H1 (cell line): ENCODE measurements at regions not wholly inside any gene's neighbourhood (a gene's known extent, or its start where the extent isn't known, plus 50 kb on each side); places are given as distances from the start of the nearest gene placed in this dataset.

Experiments
- CTCF ChIA-PET: fragments of 300-600 bp; sonication (Branson Sonifier 250); formaldehyde crosslinking; loops from one replicate; lab custom pipeline; 2021; ENCODE audit not compliant: partially characterized antibody; lab: Charles Lee
- POLR2A ChIA-PET: fragments of 300-600 bp; sonication (Branson Sonifier 250); formaldehyde crosslinking; loops from one replicate; lab custom pipeline; 2021; ENCODE audit warnings: inconsistent platforms; ENCODE audit not compliant: partially characterized antibody; lab: Charles Lee
- DNase-seq, 2 experiments: peaks; one replicate each; pipeline versions ENCODE4 v3.0.0 to v3.0.0-alpha.2; 2010 to 2022; ENCODE audit warnings: low spot score in 2 of 2, low read depth in 1 of 2, mixed read lengths in 1 of 2
- FAIRE-seq: peaks from 2 replicates; lab custom pipeline; 2011; peaks lifted over from hg19 to GRCh38; lab: Jason Lieb, UNC
- H2AFZ ChIP-seq: 2 replicates; pipeline ENCODE4 v1.8.1; 2012; ENCODE audit warnings: low read length, inconsistent platforms
- H2AK5ac ChIP-seq: 2 replicates; pipeline ENCODE4 v1.6.1; 2013; ENCODE audit warnings: low read depth, low read length
- H2BK120ac ChIP-seq: replicated peaks from 2 replicates; pipeline ENCODE3; 2013; ENCODE audit warnings: low read depth, low read length, inconsistent platforms
- H2BK12ac ChIP-seq: 2 replicates; pipeline ENCODE4 v1.6.1; 2013; ENCODE audit warnings: low read depth, low read length
- H2BK15ac ChIP-seq: 2 replicates; pipeline ENCODE4 v1.6.1; 2013; ENCODE audit warnings: low read length
- H2BK20ac ChIP-seq: 2 replicates; pipeline ENCODE4 v1.6.1; 2013; ENCODE audit warnings: low read length
- H2BK5ac ChIP-seq: 2 replicates; pipeline ENCODE4 v1.6.1; 2013; ENCODE audit warnings: low read depth, low read length
- H3K14ac ChIP-seq: 2 replicates; pipeline ENCODE4 v1.6.1; 2013; ENCODE audit warnings: inconsistent platforms; ENCODE audit not compliant: insufficient read length
- H3K18ac ChIP-seq: 2 replicates; pipeline ENCODE4 v1.6.1; 2013; ENCODE audit warnings: low read length; ENCODE audit errors: extremely low read depth
- H3K23ac ChIP-seq: 2 replicates; pipeline ENCODE4 v1.6.1; 2013; ENCODE audit warnings: inconsistent platforms; ENCODE audit not compliant: insufficient read length
- H3K23me2 ChIP-seq: 2 replicates; pipeline ENCODE4 v1.6.1; 2013; ENCODE audit warnings: low read depth, low read length
- H3K27ac ChIP-seq: 2 replicates; pipeline ENCODE4 v1.6.1; 2011; ENCODE audit warnings: low read depth, low read length, inconsistent platforms
- H3K27me3 ChIP-seq, 4 experiments: replicated peaks in 1 of 4; 1 replicate in 1 of 4; 2 replicates in 3 of 4; pipeline versions ENCODE4 v1.6.1 to v1.8.1; 2011 to 2013; ENCODE audit warnings: low read length in 3 of 4, mild to moderate bottlenecking in 3 of 4, inconsistent platforms in 2 of 4, mixed read lengths in 2 of 4, moderate library complexity in 1 of 4; ENCODE audit not compliant: control insufficient read depth in 3 of 4, insufficient read depth in 3 of 4; ENCODE audit errors: extremely low read depth in 1 of 4
- H3K36me3 ChIP-seq, 4 experiments: 2 replicates each; pipeline versions ENCODE4 v1.6.1 to v1.8.1; 2011 to 2013; ENCODE audit warnings: mild to moderate bottlenecking in 4 of 4, low read length in 3 of 4, moderate library complexity in 2 of 4, control low read depth in 1 of 4, inconsistent platforms in 1 of 4; ENCODE audit not compliant: insufficient read depth in 4 of 4, control insufficient read depth in 2 of 4
- H3K4ac ChIP-seq: replicated peaks from 2 replicates; pipeline ENCODE3; 2013; ENCODE audit warnings: low read length, low read depth, mixed read lengths, inconsistent platforms; ENCODE audit not compliant: insufficient read length
- H3K4me1 ChIP-seq, 4 experiments: replicated peaks in 1 of 4; 1 replicate in 1 of 4; 2 replicates in 3 of 4; pipeline versions ENCODE4 v1.6.1 to v1.8.1; 2011 to 2013; ENCODE audit warnings: low read length in 3 of 4, inconsistent platforms in 2 of 4, mixed read lengths in 1 of 4; ENCODE audit not compliant: insufficient read depth in 4 of 4, control insufficient read depth in 3 of 4
- H3K4me2 ChIP-seq, 2 experiments: 2 replicates each; pipeline versions ENCODE4 v1.6.1 to v1.8.1; 2011 to 2013; ENCODE audit warnings: low read depth in 2 of 2, low read length in 2 of 2, control low read depth in 1 of 2, inconsistent platforms in 1 of 2, mild to moderate bottlenecking in 1 of 2; ENCODE audit not compliant: insufficient read depth in 1 of 2
- H3K4me3 ChIP-seq, 4 experiments: fragments of 200-600, 300-600 bp in 1 of 4; sonication (generic), shearing (Covaris generic), sonication (Bioruptor Twin) in 1 of 4; 2 replicates each; pipeline versions ENCODE4 v1.5.1 to v1.8.1; 2011 to 2016; ENCODE audit warnings: low read length in 4 of 4, low read depth in 3 of 4, control low read depth in 2 of 4, inconsistent platforms in 2 of 4, mild to moderate bottlenecking in 2 of 4, mixed read lengths in 1 of 4, moderate library complexity in 1 of 4; ENCODE audit not compliant: insufficient read depth in 2 of 4; ENCODE audit errors: extremely low read depth in 1 of 4
- H3K56ac ChIP-seq: replicated peaks from 2 replicates; pipeline ENCODE3; 2013; ENCODE audit warnings: low read depth, mild to moderate bottlenecking, mixed read lengths, low read length, inconsistent platforms; ENCODE audit not compliant: insufficient read length
- H3K79me1 ChIP-seq: 2 replicates; pipeline ENCODE4 v1.6.1; 2013; ENCODE audit warnings: low read depth, low read length, control low read depth
- H3K79me2 ChIP-seq, 2 experiments: 2 replicates each; pipeline versions ENCODE4 v1.6.1 to v1.8.1; 2012 to 2013; ENCODE audit warnings: low read length in 2 of 2, mild to moderate bottlenecking in 2 of 2, inconsistent platforms in 1 of 2; ENCODE audit not compliant: insufficient read depth in 2 of 2, control insufficient read depth in 1 of 2
- H3K9ac ChIP-seq, 4 experiments: replicated peaks in 1 of 4; 1 replicate in 1 of 4; 2 replicates in 3 of 4; pipeline versions ENCODE4 v1.6.1 to v1.8.1; 2011 to 2013; ENCODE audit warnings: low read depth in 3 of 4, low read length in 3 of 4, control low read depth in 2 of 4, mild to moderate bottlenecking in 2 of 4, moderate library complexity in 2 of 4, inconsistent platforms in 1 of 4; ENCODE audit errors: extremely low read depth in 1 of 4
- H3K9me3 ChIP-seq, 2 experiments: 2 replicates each; pipeline versions ENCODE4 v1.6.1 to v1.8.1; 2012 to 2013; ENCODE audit warnings: mild to moderate bottlenecking in 2 of 2, moderate library complexity in 2 of 2, control low read depth in 1 of 2, inconsistent platforms in 1 of 2, low read depth in 1 of 2, low read length in 1 of 2, mixed read lengths in 1 of 2; ENCODE audit not compliant: insufficient read depth in 2 of 2
- H4K20me1 ChIP-seq, 2 experiments: replicated peaks in 1 of 2; 2 replicates each; pipeline versions ENCODE3 to v1.8.1; 2011 to 2013; ENCODE audit warnings: inconsistent platforms in 2 of 2, low read length in 2 of 2, mild to moderate bottlenecking in 1 of 2; ENCODE audit not compliant: insufficient read depth in 2 of 2, control insufficient read depth in 1 of 2
- H4K5ac ChIP-seq: 2 replicates; pipeline ENCODE4 v1.6.1; 2013; ENCODE audit warnings: low read length, low read depth, mixed read lengths, inconsistent platforms; ENCODE audit not compliant: insufficient read length
- H4K8ac ChIP-seq: 2 replicates; pipeline ENCODE4 v1.8.0; 2013; ENCODE audit warnings: mild to moderate bottlenecking, moderate library complexity, low read length, inconsistent platforms; ENCODE audit not compliant: insufficient read depth; ENCODE audit errors: extremely low read depth
- H4K91ac ChIP-seq: replicated peaks from 2 replicates; pipeline ENCODE3; 2013; ENCODE audit warnings: low read length, mixed read lengths, inconsistent platforms; ENCODE audit not compliant: insufficient read length
- CHD1 ChIP-seq: IDR thresholded peaks from 2 replicates; pipeline ENCODE4 v1.6.1; 2012; ENCODE audit warnings: low read depth, low read length, improper control_type of control experiment
- E2F6 ChIP-seq: IDR thresholded peaks from 2 replicates; pipeline ENCODE4 v1.6.1; 2012; ENCODE audit warnings: inconsistent platforms
- KDM1A ChIP-seq: fragments of 200-600, 300-600 bp; sonication (generic); IDR thresholded peaks from 2 replicates; pipeline ENCODE4 v1.7.1; 2016; ENCODE audit warnings: mild to moderate bottlenecking, low read length, borderline replicate concordance
- MAFK ChIP-seq: IDR thresholded peaks from 2 replicates; pipeline ENCODE4 v1.6.1; 2012; ENCODE audit warnings: low read depth, mild to moderate bottlenecking, improper control_type of control experiment, low read length
- WGBS, 2 experiments: shearing (Covaris generic) in 1 of 2; methylation state at CpG; one replicate each; pipeline versions ENCODE4 v1.1.6 to v1.1.7; 2013 to 2015; ENCODE audit warnings: low lambda C conversion rate in 2 of 2, mixed read lengths in 2 of 2, inconsistent platforms in 1 of 2, low coverage in 1 of 2, missing lambda C conversion rate in 1 of 2; ENCODE audit not compliant: insufficient replicate concordance in 2 of 2, insufficient coverage in 1 of 2, insufficient read length in 1 of 2; ENCODE audit errors: extremely low coverage in 1 of 2, missing lambda C conversion rate in 1 of 2; 5-methylcytosine and 5-hydroxymethylcytosine counted together

- TF ChIP-seq MAFK (no peak), E2F6 (0 out of 2 replicates have a peak, but pooled peaks have one; percentile 9), CHD1 (no peak), KDM1A (no peak)
- Histone ChIP-seq H3K56ac (no peak overlapping the region), H3K4me3 (no peak overlapping the region), H2BK5ac (peak overlapping the region; percentile 68; the same call in 1 of the 2 replicates), H2BK120ac (no peak overlapping the region), H3K4me2 (0 out of 4 replicates have a peak overlapping the region, but pooled peaks of 1 of the 2 experiments have one; percentile 27), H3K18ac (peak overlapping the region; percentile 85), H2BK12ac (peak overlapping the region; percentile 98; the same call in 1 of the 2 replicates), H4K91ac (peak overlapping the region; percentile 92), H3K9ac (no peak overlapping the region), H2AK5ac (0 out of 2 replicates have a peak overlapping the region, but pooled peaks have one; percentile 3), H2BK20ac (peak overlapping the region; percentile 43; the same call in 1 of the 2 replicates), H3K36me3 (no peaks in the 10 kb centered on the region), H3K27me3 (peaks cover 0 to 26% (median 12%) of the 10 kb centered on the region in 4 experiments; a peak in 5 of 7 replicates), H3K79me2 (no peaks in the 10 kb centered on the region), H3K23me2 (peaks cover 6% of the 10 kb centered on the region; the same call in 1 of the 2 replicates), H2AFZ (no peak overlapping the region), H3K9me3 (no peaks in the 10 kb centered on the region), H3K79me1 (0 out of 2 replicates have a peak, but pooled peaks cover 2% of the 10 kb centered on the region), H4K20me1 (no peaks in the 10 kb centered on the region), H3K23ac (no peak overlapping the region), H3K4ac (peak overlapping the region; percentile 92), H3K14ac (no peak overlapping the region), H4K8ac (no peak overlapping the region), H3K4me1 (peaks cover 0 to 37% (median 6%) of the 10 kb centered on the region in 4 experiments; a peak in 4 of 7 replicates), H4K5ac (no peak overlapping the region), H3K27ac (no peak overlapping the region), H2BK15ac (peak overlapping the region; percentile 88; the same call in 1 of the 2 replicates)
- ChIA-PET POLR2A (interaction anchor here (0.7 kb wide), 1 partner anchor 25 kb away, joined by 3 read pairs; no protein-coding TSS in a partner anchor), CTCF (no interaction called here)
- DNase-seq = no peak
- 72% methylated on average over 29 of the region's 29 CpGs; no CpG with 5 or more reads in 1 of the 2 experiments for WGBS, 2 experiments
- FAIRE-seq = no peak
Observed at GRCh38 chr22:48340727-48341709, 1486.7 kb downstream of the BRD1 start.
